Stimulated activated CD4-positive, alpha-beta T cell treated with anti-CD3 and anti-CD28 coated beads, Interleukin-15, amount 100 ng/mL, for 48 hours (primary cell): ENCODE measurements at regions not wholly inside any gene's neighbourhood (a gene's known extent, or its start where the extent isn't known, plus 50 kb on each side); places are given as distances from the start of the nearest gene placed in this dataset.

ENCODE experiments used
- DNase-seq, 2 donors: peaks; one replicate each; pipeline ENCODE4 v3.0.0-alpha.2; 2020; ENCODE audit warnings: low read depth in 2 of 2

DNA sequence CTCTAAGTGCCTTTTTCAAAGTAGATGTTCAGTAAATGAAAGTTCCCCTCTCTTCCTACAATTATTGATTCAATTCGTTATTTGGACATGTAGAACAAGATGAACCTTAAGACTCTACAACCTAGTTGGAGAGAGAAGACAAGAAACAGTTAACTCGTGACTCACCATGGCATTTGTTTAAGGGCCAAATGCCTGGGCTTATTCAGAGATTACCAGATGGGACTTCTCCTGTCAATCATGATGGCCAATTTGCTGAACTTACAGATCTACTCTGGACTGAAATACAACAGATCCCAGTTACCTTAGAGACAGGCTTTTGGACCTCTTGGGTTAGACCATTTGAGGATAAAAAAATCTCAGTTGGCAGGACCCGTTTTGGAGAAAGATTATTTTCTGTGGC is 93.5 kb downstream of the C1orf94 start:
- no peak for DNase-seq

DNA sequence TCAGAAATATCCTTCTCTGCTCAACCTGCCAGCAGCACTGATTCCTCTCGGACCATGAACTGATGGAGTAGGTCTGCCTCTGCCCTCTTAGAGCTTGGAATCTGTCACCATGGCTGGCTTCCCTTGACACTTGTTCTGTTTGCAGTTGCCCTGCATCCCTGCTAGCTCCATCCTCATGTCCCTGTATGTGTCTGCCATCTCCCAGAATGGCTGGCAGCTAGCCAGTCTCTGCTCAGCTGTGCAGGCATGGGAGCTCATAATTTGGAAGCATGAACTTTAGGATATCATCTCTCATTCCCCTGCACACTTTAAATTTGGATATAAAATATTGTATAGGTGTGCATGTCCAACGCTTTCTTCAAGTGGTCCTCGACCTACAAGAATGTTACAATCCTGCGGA is 95.4 kb downstream of the C1orf94 start:
- no peak for DNase-seq

DNA sequence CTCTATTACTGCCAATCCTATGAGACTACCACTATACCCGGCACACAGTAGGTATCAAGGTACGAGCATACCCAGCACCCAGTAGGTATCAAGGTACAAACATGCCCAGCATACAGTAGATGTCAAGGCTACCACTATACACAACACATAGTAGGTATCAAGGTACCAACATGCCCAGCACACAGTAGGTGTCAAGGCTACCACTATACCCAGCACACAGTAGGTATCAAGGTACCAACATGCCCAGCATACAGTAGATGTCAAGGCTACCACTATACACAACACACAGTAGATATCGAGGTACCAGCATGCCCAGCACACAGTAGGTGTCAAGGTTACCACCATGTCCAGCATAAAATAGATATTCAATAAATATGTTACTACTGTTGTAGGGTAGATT is 98.4 kb downstream of the C1orf94 start:
- no peak for DNase-seq

DNA sequence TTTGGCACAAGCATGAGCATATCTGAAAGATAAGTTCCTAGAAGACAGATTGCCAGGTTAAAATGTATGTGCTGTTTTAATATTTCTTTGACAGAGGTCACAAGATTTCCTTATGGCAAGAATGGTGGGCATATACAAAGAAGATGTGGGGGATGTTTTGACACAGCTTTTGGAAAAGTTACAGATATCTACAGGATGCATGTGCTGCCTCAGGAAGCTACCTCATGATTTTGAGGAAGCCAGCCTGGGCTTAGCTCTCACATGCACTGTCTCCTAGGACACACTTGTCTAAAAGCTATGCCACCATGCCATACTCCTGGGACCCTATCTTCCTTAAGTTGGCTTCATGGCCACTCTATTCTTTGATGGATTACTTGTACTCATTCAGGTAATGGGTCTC is 99.9 kb downstream of the C1orf94 start:
- DNase-seq: no peak

DNA sequence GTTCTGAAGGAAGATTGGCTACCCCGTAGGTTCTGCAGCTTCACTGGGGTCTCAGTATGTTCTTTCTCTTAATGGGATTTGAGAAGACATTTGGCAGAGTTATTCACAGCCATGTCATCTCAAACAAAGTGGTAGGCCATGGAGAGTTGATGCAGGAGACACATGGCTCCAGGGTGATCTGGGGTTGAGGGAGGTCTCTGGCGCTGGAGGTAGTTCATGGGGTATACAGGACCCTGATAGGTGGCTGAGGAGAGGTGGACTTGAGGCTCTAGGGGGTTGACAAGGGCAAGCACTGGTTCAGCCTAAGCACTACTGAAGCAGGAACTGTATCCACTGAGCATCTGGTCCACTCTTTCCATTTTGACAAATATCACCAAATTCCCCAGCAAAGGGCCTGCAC is 100.4 kb downstream of the C1orf94 start:
- DNase-seq: no peak

DNA sequence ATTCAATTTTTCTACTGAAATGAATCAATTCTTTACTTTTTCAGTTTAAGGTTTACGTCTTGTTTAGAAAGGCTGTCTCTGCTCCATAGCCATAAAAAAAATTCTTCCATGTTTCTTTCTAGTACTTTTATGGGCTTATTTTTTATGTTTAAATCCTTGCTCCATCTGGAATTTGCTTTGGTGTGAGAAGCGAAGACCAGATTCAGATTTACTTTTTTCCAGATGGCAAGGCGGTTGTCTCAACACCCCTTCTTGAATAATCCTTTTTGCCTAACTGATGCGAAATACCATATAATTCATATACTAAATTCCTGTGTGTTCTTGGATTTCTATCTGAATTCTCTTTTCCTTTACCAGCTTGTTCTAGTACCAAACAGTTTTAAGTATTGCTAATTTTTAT is 101.5 kb downstream of the C1orf94 start:
- no peak for DNase-seq

DNA sequence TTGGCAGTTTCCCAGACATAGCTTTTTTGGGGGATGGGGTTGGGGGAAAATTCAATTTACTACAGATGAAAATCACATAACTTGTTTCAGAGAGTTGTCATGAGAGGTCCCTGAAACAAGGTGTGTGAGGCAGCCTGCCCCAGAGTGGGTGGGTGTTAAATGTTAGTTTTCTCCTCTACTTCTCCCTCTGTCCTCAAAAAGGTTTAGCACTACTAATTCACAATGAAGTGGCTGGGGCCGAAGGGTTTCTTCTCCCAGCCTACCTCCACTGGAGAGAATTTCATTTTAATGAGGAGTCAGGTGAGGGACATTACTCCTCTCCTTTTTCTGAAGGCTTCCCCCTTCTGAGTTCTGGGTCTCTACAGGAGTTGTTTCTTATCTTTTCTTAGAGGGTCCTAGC is 103.3 kb downstream of the C1orf94 start:
- DNase-seq: no peak

DNA sequence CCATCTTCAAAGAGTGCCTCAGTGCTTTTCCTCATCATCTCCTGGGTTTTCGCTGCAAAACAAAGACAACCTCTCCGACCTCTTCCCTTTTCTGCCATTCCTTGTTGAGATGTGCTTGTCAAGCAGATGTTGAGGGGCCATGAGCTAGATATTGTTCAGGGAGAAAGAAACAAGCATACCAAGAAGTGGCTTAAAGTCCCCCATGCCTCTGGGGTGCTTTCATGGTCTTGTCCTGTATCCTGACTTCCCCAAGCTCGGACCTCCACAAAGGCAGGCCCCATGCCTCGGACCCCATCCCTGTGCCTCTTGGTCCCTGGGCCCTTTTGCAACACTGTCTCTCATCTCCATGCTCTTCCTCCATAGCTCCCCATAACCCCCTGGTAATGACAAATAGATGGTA is 103.8 kb downstream of the C1orf94 start:
- DNase-seq: no peak

DNA sequence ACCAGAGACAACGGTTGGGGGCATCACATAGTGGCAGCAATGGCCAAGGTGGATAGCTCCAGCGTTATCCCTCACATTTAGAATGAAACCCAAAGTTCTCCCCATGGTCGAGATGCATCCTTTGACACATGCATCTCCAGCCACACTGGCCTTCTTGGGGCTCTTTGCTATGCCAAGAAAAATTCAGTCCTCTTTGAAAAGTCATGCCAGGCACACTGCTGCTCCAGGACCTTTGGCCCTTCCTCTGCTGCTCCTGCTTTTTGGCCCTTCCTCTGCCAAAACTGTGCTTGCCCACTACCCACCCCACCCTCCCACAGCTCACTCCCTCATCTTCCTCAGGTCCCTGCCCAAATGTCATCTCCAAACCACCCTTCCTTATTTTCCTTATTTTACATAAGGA is 106.4 kb downstream of the C1orf94 start:
- DNase-seq: no peak

DNA sequence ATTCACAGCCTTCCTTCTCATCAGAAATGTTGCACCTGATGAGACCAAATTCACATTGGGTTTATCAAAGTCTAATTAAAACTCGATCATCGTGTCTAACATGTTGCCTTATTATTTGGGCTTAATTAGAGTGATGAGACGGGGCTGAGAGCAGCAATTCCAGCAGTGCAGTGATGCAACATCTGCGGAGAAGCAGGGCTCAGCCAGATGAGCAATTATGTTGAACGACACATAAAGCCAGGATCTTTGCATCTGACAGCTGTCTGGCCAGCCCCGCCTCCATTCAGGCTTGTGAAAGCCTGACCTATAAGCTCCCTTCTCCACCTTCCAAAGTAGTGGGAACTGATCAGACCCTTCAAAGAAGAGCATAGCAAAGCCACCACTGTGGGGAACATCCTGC is 109.8 kb downstream of the C1orf94 start:
- no peak for DNase-seq

DNA sequence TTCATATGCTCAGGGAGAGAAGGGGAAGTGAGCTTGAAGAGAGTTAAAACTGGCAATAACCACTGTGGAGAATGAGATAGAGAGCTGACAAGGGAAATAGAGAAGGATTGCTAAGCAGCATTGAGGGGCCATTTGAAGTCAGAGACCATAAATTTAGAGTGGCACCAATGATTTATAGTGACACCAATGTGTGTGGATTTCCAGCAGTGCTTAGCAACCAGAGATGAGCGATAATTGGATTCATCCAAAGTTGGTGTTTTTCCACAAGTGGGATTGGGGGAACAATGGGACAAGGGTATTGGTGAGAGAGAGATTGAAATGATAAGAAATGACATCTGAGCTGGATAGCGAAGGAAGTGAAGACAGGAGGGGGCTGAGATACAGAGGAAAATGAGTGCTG is 114.1 kb downstream of the C1orf94 start:
- DNase-seq: no peak

DNA sequence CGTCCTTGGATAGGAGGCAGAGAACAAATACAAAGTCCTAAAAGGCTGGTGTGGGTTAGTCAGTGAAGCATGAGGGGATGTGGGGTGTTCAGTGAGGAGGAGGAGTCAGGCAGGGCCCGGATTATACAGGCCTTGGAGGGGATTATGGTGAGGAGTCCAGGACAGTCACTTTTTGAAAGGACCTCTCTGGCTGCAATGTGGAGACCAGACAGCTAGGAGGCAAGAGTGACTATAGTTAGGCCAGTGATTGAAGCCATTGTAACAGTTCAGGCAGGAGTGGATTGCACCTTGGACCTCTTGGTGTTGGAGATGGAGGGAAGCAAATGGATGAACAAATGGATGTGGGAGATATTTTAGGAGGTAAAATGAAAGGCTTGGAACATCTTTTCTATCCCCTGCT is 115.8 kb downstream of the C1orf94 start:
- DNase-seq: no peak

DNA sequence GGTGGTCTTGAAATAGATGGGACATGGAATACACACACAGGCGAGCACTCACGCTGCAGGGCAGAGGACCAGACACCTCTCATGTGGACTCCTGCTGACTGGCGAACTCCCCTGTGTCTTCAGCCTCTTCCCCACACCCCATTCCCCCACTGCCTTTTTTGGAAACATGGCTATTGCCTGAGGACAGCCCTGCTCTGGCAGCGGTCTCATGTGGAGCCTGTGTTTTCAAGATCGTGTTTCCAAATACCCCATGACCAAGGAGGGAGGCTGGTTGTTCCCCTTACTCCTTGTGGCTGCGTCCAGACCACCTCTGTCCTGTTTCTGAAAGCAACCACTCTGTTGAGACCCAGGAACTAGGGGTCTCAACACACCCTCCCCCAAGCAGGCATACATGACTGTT is 119.4 kb downstream of the C1orf94 start:
- no peak for DNase-seq

DNA sequence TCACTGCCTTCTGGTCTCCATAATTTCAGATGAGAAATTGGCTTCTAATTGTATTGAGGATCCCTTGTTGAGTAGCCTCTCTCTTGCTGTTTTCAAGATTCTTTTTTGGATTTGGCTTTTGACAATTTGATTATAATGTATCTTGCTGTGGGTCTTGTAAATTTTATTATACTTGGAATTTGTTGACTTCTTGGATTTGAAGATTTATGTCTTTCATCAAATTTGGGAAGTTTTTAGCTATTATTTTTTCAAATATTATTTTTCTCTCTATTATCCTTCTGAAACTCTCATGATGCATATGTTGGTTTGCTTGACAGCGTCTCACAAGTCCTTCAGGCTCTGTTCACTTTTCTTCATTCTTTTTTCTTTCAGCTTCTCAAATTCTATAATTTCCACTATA is 126.1 kb downstream of the C1orf94 start:
- DNase-seq: no peak

DNA sequence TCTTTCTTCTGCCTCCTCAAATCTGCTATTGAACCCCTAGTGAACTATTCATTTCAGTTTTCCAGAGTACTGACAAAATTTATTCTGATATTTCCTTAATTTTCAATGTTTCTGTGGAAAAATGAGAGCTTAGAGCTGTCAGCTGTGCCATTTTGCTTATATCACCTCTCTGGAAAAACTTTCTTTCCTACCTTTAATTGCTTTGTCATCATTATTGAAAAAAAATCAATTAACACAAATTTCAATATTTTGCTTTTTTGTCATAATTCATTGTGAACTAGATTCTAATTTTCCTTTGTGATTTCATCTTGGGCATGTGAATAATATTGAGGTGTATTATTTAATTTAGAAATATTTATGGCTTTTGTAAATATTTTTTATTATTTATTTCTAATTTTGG is 126.5 kb downstream of the C1orf94 start:
- no peak for DNase-seq

DNA sequence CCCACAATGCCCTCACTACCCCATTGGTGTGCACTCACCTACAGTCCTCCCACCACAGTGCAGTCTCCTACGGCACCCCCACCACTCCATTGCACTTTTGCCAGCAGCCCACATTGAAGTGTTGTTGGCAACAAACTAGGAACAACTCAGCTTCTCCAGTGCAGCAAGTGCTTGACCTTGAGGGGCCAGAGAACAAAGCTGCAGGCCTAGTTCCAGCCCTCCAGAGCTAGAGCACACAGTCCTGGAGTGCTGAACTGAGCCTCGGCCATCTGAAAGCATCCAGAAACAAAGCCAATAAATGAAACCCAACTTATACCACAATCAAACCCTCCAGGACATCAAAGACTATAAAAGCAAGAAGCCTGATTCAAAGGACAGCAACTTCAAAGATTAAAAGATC is 129.9 kb downstream of the C1orf94 start:
- no peak for DNase-seq

DNA sequence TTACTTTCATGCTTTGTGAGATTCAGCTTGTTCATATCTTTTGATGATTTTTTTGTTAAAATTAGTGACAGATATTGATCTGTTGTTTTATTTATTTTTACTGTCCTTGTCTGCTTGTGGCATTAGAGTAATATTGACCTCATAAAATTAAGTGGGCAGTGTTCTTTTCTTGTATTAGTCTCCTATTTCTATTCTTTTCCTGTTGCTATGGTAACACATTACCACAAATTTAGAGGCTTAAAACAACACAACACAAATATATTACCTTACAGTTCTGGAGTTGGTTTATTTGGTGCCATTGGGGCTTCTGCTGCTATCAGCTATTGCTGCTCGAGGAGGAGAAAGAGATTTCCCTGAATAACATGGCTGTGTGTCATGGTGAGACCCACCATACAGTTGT is 135.7 kb downstream of the C1orf94 start:
- DNase-seq: no peak

DNA sequence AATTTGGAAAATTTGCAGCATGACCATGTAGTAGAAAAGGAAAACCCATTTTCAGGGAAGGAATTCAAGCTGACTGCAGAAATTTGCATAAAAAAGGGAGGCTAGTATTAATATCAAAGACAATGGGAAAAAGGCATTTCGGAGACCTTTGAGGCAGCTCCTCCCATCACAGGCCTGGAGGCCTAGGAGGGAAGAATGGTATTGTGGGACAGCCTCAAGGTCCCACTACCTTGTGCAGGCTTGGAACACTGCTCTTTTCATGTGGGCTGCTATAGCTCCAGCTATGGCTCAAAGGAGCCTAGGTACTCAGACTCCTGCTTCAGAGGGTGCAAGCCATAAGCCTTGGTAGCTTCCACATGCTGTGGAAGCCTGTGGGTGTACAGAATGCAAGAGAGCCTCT is 139.3 kb downstream of the C1orf94 start:
- DNase-seq: no peak

DNA sequence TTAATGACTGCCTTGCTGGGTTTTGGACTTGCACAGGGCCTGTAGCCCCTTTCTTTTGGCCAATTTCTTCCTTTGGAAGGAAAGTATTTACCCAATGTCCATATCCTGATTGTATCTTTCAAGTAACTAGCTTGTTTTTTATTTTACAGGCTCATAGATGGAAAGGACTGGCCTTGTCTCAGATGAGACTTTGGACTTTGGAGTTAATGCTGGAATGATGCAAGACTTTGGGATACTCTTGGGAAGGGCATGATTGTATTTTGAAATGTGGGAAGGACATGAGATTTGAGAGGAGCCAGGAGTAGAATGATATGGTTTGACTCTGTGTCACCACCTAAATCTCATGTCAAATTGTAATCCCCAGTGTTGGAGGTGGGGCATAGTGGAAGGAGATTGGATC is 140.1 kb downstream of the C1orf94 start:
- no peak for DNase-seq

DNA sequence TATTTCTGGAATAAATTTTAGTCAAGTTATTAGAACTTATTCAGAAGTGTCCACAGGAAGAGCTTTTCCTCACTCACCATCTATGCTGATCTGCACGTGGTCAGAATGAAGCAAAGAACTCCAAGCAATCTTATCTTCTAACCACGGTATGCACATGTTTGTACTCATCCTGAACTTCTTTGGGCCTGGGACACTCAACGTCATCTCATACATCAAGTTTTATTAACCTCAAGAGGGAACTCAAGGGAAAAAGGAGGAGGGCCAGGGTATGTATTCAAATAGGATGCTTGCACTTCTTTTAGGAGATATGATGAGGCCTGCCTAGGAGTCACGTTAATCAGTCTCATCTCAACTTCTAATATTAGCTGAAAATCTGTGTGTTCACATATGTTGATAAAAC is 142.5 kb downstream of the C1orf94 start:
- DNase-seq: no peak

DNA sequence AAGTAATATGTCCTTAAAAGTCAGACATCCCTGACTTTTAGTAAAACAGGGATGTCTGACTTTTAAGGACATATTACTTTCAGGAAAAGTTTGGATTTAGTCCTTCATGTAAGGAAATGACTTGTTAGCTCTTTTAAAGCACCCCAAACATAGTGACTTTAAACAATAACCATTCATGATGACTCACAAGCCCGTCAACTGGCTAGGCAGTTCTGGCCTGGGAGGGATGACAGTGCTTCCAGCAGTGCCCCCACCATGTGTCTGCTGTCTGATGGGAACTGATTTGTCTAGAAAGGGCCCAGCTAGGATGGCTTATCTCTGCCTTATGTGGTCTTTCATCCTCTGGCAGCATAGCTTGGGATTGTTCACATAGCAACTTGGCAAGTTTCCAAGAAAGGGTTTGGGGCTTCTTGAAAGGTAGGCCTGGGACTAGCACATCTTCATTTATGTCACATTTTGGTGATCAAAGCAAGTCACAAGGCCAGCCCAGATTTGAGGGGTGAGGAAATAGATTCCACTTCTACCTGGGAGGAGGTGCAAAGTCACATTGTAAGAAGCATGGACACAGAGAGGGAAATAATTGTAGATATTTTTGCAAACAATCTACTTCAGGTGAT is 143.5 kb downstream of the C1orf94 start:
- no peak for DNase-seq

DNA sequence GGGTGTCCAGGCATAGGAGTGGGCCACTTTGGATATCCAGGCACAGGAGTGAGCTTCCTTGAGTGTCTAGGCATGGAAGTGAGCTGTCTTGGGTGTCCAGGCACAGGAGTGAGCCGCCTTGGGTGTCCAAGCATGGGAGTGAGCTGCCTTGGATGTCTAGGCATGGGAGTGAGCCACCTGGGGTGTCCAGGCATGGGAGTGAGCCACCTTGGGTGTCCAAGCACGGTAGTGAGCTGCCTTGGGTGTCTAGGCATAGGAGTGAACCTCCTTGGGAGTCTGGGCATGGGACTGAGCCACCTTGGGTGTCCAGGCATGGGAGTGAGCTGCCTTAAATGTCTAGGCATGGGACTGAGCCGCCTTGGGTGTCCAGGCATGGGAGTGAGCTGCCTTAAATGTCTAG is 146.3 kb downstream of the C1orf94 start:
- DNase-seq: no peak

DNA sequence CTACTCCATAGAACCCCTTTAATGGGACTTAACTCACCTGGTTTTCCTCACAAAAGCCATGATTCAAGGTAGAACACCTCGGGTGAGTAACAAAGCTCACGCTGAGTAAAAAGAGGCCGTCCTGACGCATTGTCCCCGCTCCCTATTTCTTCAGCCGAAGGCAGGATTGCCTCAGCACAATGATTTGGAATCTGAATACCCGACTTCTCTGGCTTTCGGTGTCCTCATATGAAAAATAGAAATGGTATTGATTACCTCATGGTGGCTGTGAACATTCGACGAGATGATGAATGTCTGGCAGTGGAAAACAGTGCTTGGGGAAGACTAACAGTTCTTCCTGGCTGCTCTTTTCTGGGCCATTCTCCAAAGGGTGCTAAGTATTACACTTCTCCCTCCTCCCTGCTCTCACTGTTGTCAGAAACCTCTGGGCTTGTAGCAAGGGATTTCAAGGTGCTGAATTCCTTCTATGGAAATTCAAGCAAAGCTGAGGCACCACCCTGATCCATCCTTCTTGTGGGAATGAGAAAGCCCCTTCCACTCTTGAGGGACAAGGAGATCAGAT is 148.3 kb downstream of the C1orf94 start:
- DNase-seq: no peak

DNA sequence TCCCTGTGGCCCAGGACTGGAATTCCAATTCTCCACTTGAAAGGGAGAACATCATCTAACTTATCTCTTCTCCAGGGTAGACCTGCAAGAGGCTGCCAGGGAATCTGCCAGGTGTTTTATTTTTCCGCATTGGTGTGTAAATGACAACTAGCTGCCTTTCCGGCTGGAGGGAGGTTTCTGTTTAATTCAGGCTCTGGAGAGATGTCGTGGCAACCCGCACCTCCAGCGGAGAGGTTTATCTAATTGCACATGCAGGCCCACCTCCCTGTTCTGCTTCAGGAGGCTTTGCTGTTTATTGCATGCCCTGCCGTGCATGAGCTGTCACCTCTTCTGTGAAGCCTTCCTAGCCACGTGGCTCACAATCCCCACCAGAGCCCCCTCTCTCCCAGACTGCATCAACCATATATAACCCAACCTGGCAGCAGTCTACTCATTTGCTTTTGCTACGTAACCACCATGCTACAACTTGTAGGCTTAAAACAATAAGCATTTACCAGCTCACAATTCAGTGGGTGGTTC is 151.6 kb downstream of the C1orf94 start:
- no peak for DNase-seq
